ENCODE measurements at regions not wholly inside any gene's neighbourhood (a gene's known extent, or its start where the extent isn't known, plus 50 kb on each side); places are given as distances from the start of the nearest gene placed in this dataset.

GRCh38 chr12:13749389-13749788, 232.0 kb downstream of the GRIN2B start:
- Histone ChIP-seq H3K9me3 (ENCODE audit: low read depth) (no peaks in the 10 kb centered on the region), H3K4me1 (ENCODE audit: insufficient read depth) (no peaks in the 10 kb centered on the region), H2AFZ (no peak overlapping the region), H3K27me3 (peaks cover 1% of the 10 kb centered on the region), H3K27ac (no peak overlapping the region), H3K36me3 (replicated peaks; ENCODE audit: insufficient read depth, low read depth) (no peaks in the 10 kb centered on the region), H3K4me2 (no peak overlapping the region), H3K4me3 (no peak overlapping the region), H3K79me2 (no peaks in the 10 kb centered on the region), H4K20me1 (ENCODE audit: insufficient read depth, poor library complexity, severe bottlenecking) (no peaks in the 10 kb centered on the region), H3K9me2 (replicated peaks; ENCODE audit: insufficient read depth) (no peaks in the 10 kb centered on the region)
- TF ChIP-seq EZH2phosphoT487 (IDR thresholded peaks at IDR 0.05; ENCODE audit: low read depth, severe bottlenecking, unreplicated experiment) (no peak), EZH2 (IDR thresholded peaks at IDR 0.05; ENCODE audit: borderline replicate concordance) (no peak), CTCF (IDR thresholded peaks at IDR 0.05; ENCODE audit: poor library complexity) (no peak)
- 30% methylated on average over 1 of the region's 1 CpG for WGBS (ENCODE audit: low lambda C conversion rate, missing lambda C conversion rate)
- DNase-seq (ENCODE audit: low spot score), result no peak

- 73% methylated on average over 6 of the region's 6 CpGs for WGBS (ENCODE audit: low lambda C conversion rate, missing lambda C conversion rate)
Observed at GRCh38 chr12:13745111-13745860, 236.1 kb downstream of the GRIN2B start.

GRCh38 chr12:13744561-13744960, 236.8 kb downstream of the GRIN2B start:
- Histone ChIP-seq H3K36me3 (replicated peaks; ENCODE audit: insufficient read depth, low read depth) (no peaks in the 10 kb centered on the region), H3K27ac (no peak overlapping the region)
- 91% methylated on average over 9 of the region's 9 CpGs for WGBS (ENCODE audit: low lambda C conversion rate, missing lambda C conversion rate)

More at GRCh38 chr12:13745111-13745860, 236.1 kb downstream of the GRIN2B start:
- Histone ChIP-seq H3K9me2 (replicated peaks; ENCODE audit: insufficient read depth) (no peaks in the 10 kb centered on the region), H3K4me2 (no peak overlapping the region), H3K9me3 (ENCODE audit: low read depth) (no peaks in the 10 kb centered on the region), H3K27ac (no peak overlapping the region), H2AFZ (no peak overlapping the region), H3K4me3 (no peak overlapping the region), H3K4me1 (ENCODE audit: insufficient read depth) (no peaks in the 10 kb centered on the region), H4K20me1 (ENCODE audit: insufficient read depth, poor library complexity, severe bottlenecking) (no peaks in the 10 kb centered on the region), H3K36me3 (replicated peaks; ENCODE audit: insufficient read depth, low read depth) (no peaks in the 10 kb centered on the region), H3K27me3 (peaks cover 5% of the 10 kb centered on the region), H3K79me2 (no peaks in the 10 kb centered on the region)
- TF ChIP-seq EZH2phosphoT487 (IDR thresholded peaks at IDR 0.05; ENCODE audit: low read depth, severe bottlenecking, unreplicated experiment) (no peak), CTCF (IDR thresholded peaks at IDR 0.05; ENCODE audit: poor library complexity) (no peak), EZH2 (IDR thresholded peaks at IDR 0.05; ENCODE audit: borderline replicate concordance) (no peak)
- peak; percentile 32 for DNase-seq (ENCODE audit: low spot score)

More at GRCh38 chr12:13744561-13744960, 236.8 kb downstream of the GRIN2B start:
- Histone ChIP-seq H3K4me1 (ENCODE audit: insufficient read depth) (no peaks in the 10 kb centered on the region), H3K9me3 (ENCODE audit: low read depth) (no peaks in the 10 kb centered on the region), H3K27me3 (peaks cover 5% of the 10 kb centered on the region), H2AFZ (no peak overlapping the region), H3K4me3 (no peak overlapping the region), H3K4me2 (no peak overlapping the region), H3K9me2 (replicated peaks; ENCODE audit: insufficient read depth) (no peaks in the 10 kb centered on the region), H4K20me1 (ENCODE audit: insufficient read depth, poor library complexity, severe bottlenecking) (no peaks in the 10 kb centered on the region), H3K79me2 (no peaks in the 10 kb centered on the region)
- DNase-seq (ENCODE audit: low spot score), result no peak
- TF ChIP-seq EZH2phosphoT487 (IDR thresholded peaks at IDR 0.05; ENCODE audit: low read depth, severe bottlenecking, unreplicated experiment), result no peak
- TF ChIP-seq EZH2 (IDR thresholded peaks at IDR 0.05; ENCODE audit: borderline replicate concordance), result no peak
- TF ChIP-seq CTCF (IDR thresholded peaks at IDR 0.05; ENCODE audit: poor library complexity), result no peak
